Loucy (cell line): ENCODE measurements at regions not wholly inside any gene's neighbourhood (a gene's known extent, or its start where the extent isn't known, plus 50 kb on each side); places are given as distances from the start of the nearest gene placed in this dataset.

Experiments
- H2AFZ ChIP-seq: fragments of 200-600 bp; sonication (generic); 2 replicates; pipeline ENCODE4 v1.6.0; 2016; ENCODE audit warnings: antibody characterized with exemption, mild to moderate bottlenecking, low read length, moderate library complexity
- H3F3A ChIP-seq: fragments of 200-600 bp; 2 replicates; pipeline ENCODE4 v1.6.0; 2016; ENCODE audit warnings: antibody characterized with exemption, low read depth, mild to moderate bottlenecking
- H3K27me3 ChIP-seq: fragments of 200-600 bp; sonication (generic); 2 replicates; pipeline ENCODE4 v1.6.1; 2014; ENCODE audit warnings: low read length, mild to moderate bottlenecking; ENCODE audit not compliant: insufficient read depth, poor library complexity, severe bottlenecking
- H3K36me3 ChIP-seq: fragments of 200-600 bp; sonication (generic); 2 replicates; pipeline ENCODE4 v1.6.1; 2016; ENCODE audit warnings: low read length; ENCODE audit not compliant: insufficient read depth
- H3K4me1 ChIP-seq: fragments of 200-600 bp; sonication (generic); 2 replicates; pipeline ENCODE4 v1.5.1; 2014; ENCODE audit warnings: low read length, mild to moderate bottlenecking; ENCODE audit not compliant: insufficient read depth, poor library complexity, severe bottlenecking
- H3K4me2 ChIP-seq: fragments of 200-600 bp; sonication (generic); 2 replicates; pipeline ENCODE4 v1.6.0; 2014; ENCODE audit warnings: antibody characterized with exemption, low read length, low read depth, mild to moderate bottlenecking; ENCODE audit not compliant: poor library complexity, severe bottlenecking
- H3K4me3 ChIP-seq: fragments of 200-600 bp; sonication (generic); 2 replicates; pipeline ENCODE4 v1.5.1; 2014; ENCODE audit warnings: low read length, mild to moderate bottlenecking, mixed read lengths; ENCODE audit not compliant: poor library complexity, severe bottlenecking
- H3K79me2 ChIP-seq: fragments of 200-600 bp; sonication (generic); 2 replicates; pipeline ENCODE4 v1.6.1; 2014; ENCODE audit warnings: low read length; ENCODE audit not compliant: insufficient read depth
- H3K9ac ChIP-seq: fragments of 200-600 bp; sonication (generic); 2 replicates; pipeline ENCODE4 v1.6.0; 2014; ENCODE audit warnings: mild to moderate bottlenecking, low read depth, low read length, moderate library complexity; ENCODE audit not compliant: poor library complexity, severe bottlenecking
- H3K9me2 ChIP-seq: fragments of 200-600 bp; sonication (generic); replicated peaks from 2 replicates; pipeline ENCODE4 v1.6.1; 2016; ENCODE audit warnings: low read depth, low read length, mixed read lengths
- H3K9me3 ChIP-seq: fragments of 200-600 bp; sonication (generic); 2 replicates; pipeline ENCODE4 v1.6.1; 2014; ENCODE audit warnings: mild to moderate bottlenecking, antibody characterized with exemption, low read length, low read depth; ENCODE audit not compliant: insufficient read depth
- H4K20me1 ChIP-seq: fragments of 200-600 bp; sonication (generic); 2 replicates; pipeline ENCODE4 v1.6.0; 2014; ENCODE audit warnings: antibody characterized with exemption, low read length, mild to moderate bottlenecking; ENCODE audit not compliant: insufficient read depth, poor library complexity, severe bottlenecking
- CTCF ChIP-seq: fragments of 200-600 bp; sonication (generic); conservative IDR thresholded peaks from 2 replicates; pipeline ENCODE4 v1.5.1; 2014; ENCODE audit warnings: mild to moderate bottlenecking, antibody characterized with exemption, low read length
- EZH2phosphoT487 ChIP-seq: fragments of 200-600 bp; IDR thresholded peaks from 2 replicates; pipeline ENCODE4 v1.6.1; 2018; ENCODE audit warnings: antibody characterized with exemption, mild to moderate bottlenecking, moderate library complexity, borderline replicate concordance

- H2AFZ ChIP-seq, result no peak overlapping the region
- H4K20me1 ChIP-seq, result no peaks in the 10 kb centered on the region
- H3K4me3 ChIP-seq, result no peak overlapping the region
- no peaks in the 10 kb centered on the region for H3K9me3 ChIP-seq
- no peaks in the 10 kb centered on the region for H3K4me1 ChIP-seq
- H3K27me3 ChIP-seq, result no peaks in the 10 kb centered on the region
- H3K9ac ChIP-seq, result no peak overlapping the region
- no peaks in the 10 kb centered on the region for H3K79me2 ChIP-seq
- H3K9me2 ChIP-seq, result no peaks in the 10 kb centered on the region
- TF ChIP-seq CTCF, result no peak
- TF ChIP-seq EZH2phosphoT487, result no peak
- H3F3A ChIP-seq, result no peaks in the 10 kb centered on the region
- H3K36me3 ChIP-seq, result no peaks in the 10 kb centered on the region
- H3K4me2 ChIP-seq, result no peak overlapping the region
Observed at GRCh38 chr12:58602736-58603135, 317.6 kb downstream of the LRIG3 start.

- TF ChIP-seq CTCF (no peak), EZH2phosphoT487 (no peak)
- H3K4me3 ChIP-seq, result no peak overlapping the region
- no peaks in the 10 kb centered on the region for H3F3A ChIP-seq
- no peaks in the 10 kb centered on the region for H3K27me3 ChIP-seq
- no peak overlapping the region for H2AFZ ChIP-seq
- H3K9me2 ChIP-seq, result no peaks in the 10 kb centered on the region
- no peaks in the 10 kb centered on the region for H3K36me3 ChIP-seq
- no peak overlapping the region for H3K4me2 ChIP-seq
- H4K20me1 ChIP-seq, result no peaks in the 10 kb centered on the region
- no peak overlapping the region for H3K9ac ChIP-seq
- no peaks in the 10 kb centered on the region for H3K9me3 ChIP-seq
- H3K4me1 ChIP-seq, result no peaks in the 10 kb centered on the region
- no peaks in the 10 kb centered on the region for H3K79me2 ChIP-seq
Observed at GRCh38 chr12:58607805-58608204, 312.5 kb downstream of the LRIG3 start.

GRCh38 chr12:58608711-58609110 is 311.6 kb downstream of the LRIG3 start:
- Histone ChIP-seq H3K4me2 (no peak overlapping the region), H3K9me3 (no peaks in the 10 kb centered on the region), H3F3A (no peaks in the 10 kb centered on the region), H3K4me1 (no peaks in the 10 kb centered on the region), H3K4me3 (no peak overlapping the region), H3K79me2 (no peaks in the 10 kb centered on the region), H3K9ac (no peak overlapping the region), H4K20me1 (no peaks in the 10 kb centered on the region), H3K9me2 (no peaks in the 10 kb centered on the region), H2AFZ (no peak overlapping the region), H3K27me3 (no peaks in the 10 kb centered on the region), H3K36me3 (no peaks in the 10 kb centered on the region)
- no peak for TF ChIP-seq CTCF
- no peak for TF ChIP-seq EZH2phosphoT487
